CD4-positive, CD25-positive, alpha-beta regulatory T cell (primary cell): ENCODE measurements at regions not wholly inside any gene's neighbourhood (a gene's known extent, or its start where the extent isn't known, plus 50 kb on each side); places are given as distances from the start of the nearest gene placed in this dataset.

Source experiments
- ATAC-seq, 2 donors: fragments of 150-1000 bp; cut with Tn5 transposase; one replicate each; pipeline ENCODE4 v1.10.0; 2021; ENCODE audit warnings: low read depth in 2 of 2, moderate number of reproducible peaks in 2 of 2, moderate library complexity in 1 of 2
- DNase-seq, 3 donors: peaks; one replicate each; pipeline versions ENCODE4 v3.0.0 to v3.0.0-alpha.2; 2012 to 2022; ENCODE audit warnings: mixed read lengths in 1 of 3
- H3K27ac ChIP-seq: one replicate; pipeline ENCODE4 v1.7.0; 2013; ENCODE audit warnings: mild to moderate bottlenecking, low read length; ENCODE audit not compliant: insufficient read depth, poor library complexity, severe bottlenecking
- H3K27me3 ChIP-seq: one replicate; pipeline ENCODE4 v1.7.0; 2013; ENCODE audit warnings: low read length; ENCODE audit not compliant: control insufficient read depth, insufficient read depth
- H3K36me3 ChIP-seq: one replicate; pipeline ENCODE4 v1.7.0; 2013; ENCODE audit warnings: mild to moderate bottlenecking, low read length, moderate library complexity; ENCODE audit not compliant: control insufficient read depth, insufficient read depth
- H3K4me1 ChIP-seq: 2 replicates; pipeline ENCODE4 v1.7.0; 2013; ENCODE audit warnings: mild to moderate bottlenecking, low read length; ENCODE audit not compliant: insufficient read depth, control insufficient read depth, poor library complexity, severe bottlenecking
- H3K4me3 ChIP-seq: one replicate; pipeline ENCODE4 v1.7.0; 2013; ENCODE audit warnings: low read depth, mild to moderate bottlenecking, low read length, moderate library complexity
- H3K9me3 ChIP-seq, 2 experiments: 1 replicate in 1 of 2; 2 replicates in 1 of 2; pipeline ENCODE4 v1.7.0; 2013; ENCODE audit warnings: low read length in 2 of 2, mild to moderate bottlenecking in 1 of 2, moderate library complexity in 1 of 2; ENCODE audit not compliant: control insufficient read depth in 2 of 2
- H3K27ac Mint-ChIP-seq, 3 donors: one replicate each; pipeline ENCODE4 v1.8.0; 2020 to 2022; ENCODE audit warnings: mild to moderate bottlenecking in 3 of 3, mixed read lengths in 3 of 3, moderate library complexity in 2 of 3
- H3K27me3 Mint-ChIP-seq: one replicate; pipeline ENCODE4 v1.8.0; 2022; ENCODE audit warnings: mild to moderate bottlenecking, mixed read lengths
- H3K36me3 Mint-ChIP-seq: one replicate; pipeline ENCODE4 v1.8.0; 2020; ENCODE audit warnings: mixed read lengths
- H3K4me1 Mint-ChIP-seq, 4 donors: one replicate each; pipeline ENCODE4 v1.8.0; 2020 to 2022; ENCODE audit warnings: mixed read lengths in 4 of 4, mild to moderate bottlenecking in 1 of 4
- H3K4me3 Mint-ChIP-seq, 4 donors: one replicate each; pipeline ENCODE4 v1.8.0; 2020 to 2022; ENCODE audit warnings: mild to moderate bottlenecking in 4 of 4, mixed read lengths in 4 of 4, moderate library complexity in 3 of 4
- H3K9me3 Mint-ChIP-seq, 7 donors: one replicate each; pipeline ENCODE4 v1.8.0; 2020 to 2022; ENCODE audit warnings: mixed read lengths in 7 of 7, mild to moderate bottlenecking in 3 of 7, moderate library complexity in 2 of 7

DNA sequence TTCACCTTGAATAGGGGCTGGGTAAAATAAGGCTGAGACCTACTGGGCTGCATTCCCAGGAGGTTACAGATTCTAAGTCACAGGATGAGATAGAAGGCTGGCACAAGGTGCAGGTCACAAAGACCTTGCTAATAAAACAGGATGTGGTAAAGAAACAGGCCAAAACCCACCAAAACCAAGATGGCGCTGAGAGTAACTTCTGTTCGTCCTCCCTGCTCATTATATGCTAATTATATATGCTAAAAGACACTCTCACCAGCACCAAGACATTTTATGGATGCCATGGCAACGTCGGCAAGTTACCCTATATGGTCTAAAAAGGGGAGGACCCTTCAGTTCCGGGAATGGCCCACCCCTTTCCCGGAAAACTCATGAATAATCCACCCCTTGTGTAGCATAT is 711.5 kb upstream of the KLHL29 start:
- Mint-ChIP-seq H3K9me3 (peaks cover 0 to 8% (median 2%) of the 10 kb centered on the region in 7 donors), H3K27ac (no peak overlapping the region), H3K36me3 (no peaks in the 10 kb centered on the region), H3K4me1 (no peaks in the 10 kb centered on the region), H3K4me3 (no peak overlapping the region), H3K27me3 (peaks cover 4% of the 10 kb centered on the region)
- no peak overlapping the region for H3K4me3 ChIP-seq
- DNase-seq = no peak
- H3K9me3 ChIP-seq = no peaks in the 10 kb centered on the region
- ATAC-seq = no peak
- H3K27me3 ChIP-seq = no peaks in the 10 kb centered on the region
- H3K36me3 ChIP-seq = no peaks in the 10 kb centered on the region
- H3K27ac ChIP-seq = no peak overlapping the region
- H3K4me1 ChIP-seq = no peaks in the 10 kb centered on the region

DNA sequence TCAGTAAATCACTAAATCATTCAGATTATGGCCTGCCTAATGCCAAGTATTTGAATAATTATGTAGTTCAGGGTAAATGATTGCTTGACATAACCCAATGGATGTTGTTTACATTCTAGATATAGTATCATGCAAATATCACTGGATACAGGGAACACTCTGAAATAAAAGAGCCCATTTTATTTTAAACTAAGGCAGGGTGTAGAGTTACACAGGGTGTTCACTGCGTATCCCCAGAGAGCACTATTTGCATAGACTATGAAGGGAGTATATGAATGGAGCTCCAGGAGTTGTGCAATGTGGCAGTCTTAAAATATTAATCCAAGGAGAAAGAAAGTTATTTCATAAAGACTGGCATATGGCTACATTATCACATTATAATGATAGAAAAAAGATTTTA is 701.1 kb upstream of the KLHL29 start:
- no peaks in the 10 kb centered on the region for H3K9me3 ChIP-seq
- ATAC-seq (no peak), DNase-seq (no peak)
- H3K4me3 ChIP-seq = no peak overlapping the region
- Mint-ChIP-seq H3K27ac (no peak overlapping the region), H3K4me3 (no peak overlapping the region), H3K9me3 (peaks cover 0 to 10% (median 2%) of the 10 kb centered on the region in 7 donors), H3K36me3 (no peaks in the 10 kb centered on the region), H3K4me1 (no peaks in the 10 kb centered on the region), H3K27me3 (no peaks in the 10 kb centered on the region)
- H3K27me3 ChIP-seq = no peaks in the 10 kb centered on the region
- H3K36me3 ChIP-seq = no peaks in the 10 kb centered on the region
- H3K27ac ChIP-seq = no peak overlapping the region
- H3K4me1 ChIP-seq = no peaks in the 10 kb centered on the region

- no peak for ATAC-seq
- H3K9me3 ChIP-seq = no peaks in the 10 kb centered on the region
- Mint-ChIP-seq H3K4me1 (no peaks in the 10 kb centered on the region), H3K4me3 (peak overlapping the region in 1 of 4 donors; percentile 6), H3K36me3 (no peaks in the 10 kb centered on the region), H3K27ac (no peak overlapping the region), H3K9me3 (peaks cover 0 to 10% (median 2%) of the 10 kb centered on the region in 7 donors), H3K27me3 (no peaks in the 10 kb centered on the region)
- no peaks in the 10 kb centered on the region for H3K36me3 ChIP-seq
- no peak overlapping the region for H3K4me3 ChIP-seq
- DNase-seq = no peak
- H3K4me1 ChIP-seq = no peaks in the 10 kb centered on the region
- H3K27me3 ChIP-seq = no peaks in the 10 kb centered on the region
- H3K27ac ChIP-seq = no peak overlapping the region
These were observed 694.9 kb upstream of the KLHL29 start for GRCh38 chr2:22690096-22690495.

DNA sequence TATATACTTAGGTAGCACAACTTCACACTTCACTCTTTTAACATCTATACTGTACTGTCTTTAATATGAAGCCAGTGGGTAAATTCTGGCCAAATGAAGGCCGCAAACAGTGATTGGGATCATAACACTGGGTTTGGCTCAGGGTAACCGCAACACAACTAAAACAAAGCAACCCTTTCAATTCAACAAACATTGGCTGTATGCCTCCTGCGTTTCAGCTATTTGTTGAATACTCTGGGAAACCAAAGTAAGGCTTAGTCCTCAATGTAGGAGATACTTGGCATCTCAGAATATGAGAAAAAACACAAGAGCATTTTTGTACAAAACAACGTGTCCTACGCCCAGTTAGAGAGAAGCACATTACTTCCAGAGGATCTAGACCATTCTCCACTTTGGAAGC is 693.3 kb upstream of the KLHL29 start:
- DNase-seq (no peak), ATAC-seq (no peak)
- Mint-ChIP-seq H3K9me3 (peaks cover 0 to 10% (median 2%) of the 10 kb centered on the region in 7 donors), H3K4me1 (no peaks in the 10 kb centered on the region), H3K36me3 (no peaks in the 10 kb centered on the region), H3K27me3 (no peaks in the 10 kb centered on the region), H3K4me3 (no peak overlapping the region), H3K27ac (no peak overlapping the region)
- H3K4me3 ChIP-seq = no peak overlapping the region
- no peaks in the 10 kb centered on the region for H3K4me1 ChIP-seq
- no peaks in the 10 kb centered on the region for H3K36me3 ChIP-seq
- H3K9me3 ChIP-seq = peaks cover 0 to 3% of the 10 kb centered on the region in 2 experiments
- no peak overlapping the region for H3K27ac ChIP-seq
- no peaks in the 10 kb centered on the region for H3K27me3 ChIP-seq

DNA sequence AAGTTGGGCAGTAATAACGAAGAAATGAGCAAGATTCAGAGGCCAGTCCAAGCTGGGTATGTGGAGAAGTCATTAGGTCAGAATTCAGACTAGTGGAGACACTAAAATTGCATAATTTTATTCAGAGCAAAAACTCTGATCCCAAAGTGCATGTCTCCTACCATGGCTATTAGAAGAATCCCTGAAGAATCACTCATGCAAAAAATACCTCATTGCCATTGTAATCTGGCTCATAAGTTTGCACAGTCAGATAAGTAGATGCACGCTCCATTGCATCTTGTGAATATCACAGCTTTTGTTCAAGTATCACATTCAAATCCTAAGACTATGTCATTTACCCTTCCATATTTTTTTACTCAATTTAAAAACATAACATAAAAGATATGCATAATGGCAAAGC is 692.2 kb upstream of the KLHL29 start:
- Histone ChIP-seq H3K4me1 (no peaks in the 10 kb centered on the region), H3K9me3 (peaks cover 0 to 3% of the 10 kb centered on the region in 2 experiments), H3K27me3 (no peaks in the 10 kb centered on the region), H3K4me3 (no peak overlapping the region), H3K36me3 (no peaks in the 10 kb centered on the region), H3K27ac (no peak overlapping the region)
- Mint-ChIP-seq H3K27me3 (no peaks in the 10 kb centered on the region), H3K27ac (no peak overlapping the region), H3K4me1 (no peaks in the 10 kb centered on the region), H3K4me3 (no peak overlapping the region), H3K9me3 (peaks cover 0 to 6% (median 0%) of the 10 kb centered on the region in 7 donors), H3K36me3 (no peaks in the 10 kb centered on the region)
- no peak for DNase-seq
- no peak for ATAC-seq

GRCh38 chr2:22694300-22694699 is 690.7 kb upstream of the KLHL29 start:
- DNase-seq = no peak
- Mint-ChIP-seq H3K27me3 (no peaks in the 10 kb centered on the region), H3K36me3 (no peaks in the 10 kb centered on the region), H3K27ac (no peak overlapping the region), H3K4me1 (no peaks in the 10 kb centered on the region), H3K4me3 (no peak overlapping the region), H3K9me3 (peaks cover 0 to 2% (median 0%) of the 10 kb centered on the region in 7 donors)
- no peak overlapping the region for H3K4me3 ChIP-seq
- ATAC-seq = no peak
- no peaks in the 10 kb centered on the region for H3K4me1 ChIP-seq
- H3K9me3 ChIP-seq = peaks cover 0 to 3% of the 10 kb centered on the region in 2 experiments
- no peaks in the 10 kb centered on the region for H3K36me3 ChIP-seq
- no peak overlapping the region for H3K27ac ChIP-seq
- no peaks in the 10 kb centered on the region for H3K27me3 ChIP-seq

DNA sequence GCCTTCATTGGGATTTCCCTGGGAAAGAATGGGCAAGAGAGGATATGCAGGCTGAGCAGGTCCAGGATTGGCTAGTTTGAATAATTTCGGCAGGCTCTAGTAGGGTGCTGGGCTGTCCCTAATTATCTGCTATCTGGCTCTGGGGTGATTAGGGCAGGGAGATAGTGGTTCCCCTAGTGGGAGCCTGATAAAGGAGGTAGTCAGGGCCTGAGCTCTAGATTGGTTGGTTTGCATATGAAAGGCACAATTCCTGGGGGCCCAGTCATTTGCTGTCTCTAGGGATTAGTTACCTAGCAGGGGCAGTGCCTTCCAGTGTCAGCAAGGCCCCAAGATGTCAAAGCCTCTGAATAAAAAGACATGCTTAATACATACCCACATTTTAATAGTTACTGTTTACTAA is 690.1 kb upstream of the KLHL29 start:
- Histone ChIP-seq H3K4me1 (no peaks in the 10 kb centered on the region), H3K27ac (no peak overlapping the region), H3K36me3 (no peaks in the 10 kb centered on the region), H3K4me3 (no peak overlapping the region), H3K9me3 (peaks cover 0 to 3% of the 10 kb centered on the region in 2 experiments), H3K27me3 (no peaks in the 10 kb centered on the region)
- no peak for DNase-seq
- H3K9me3 Mint-ChIP-seq = peaks cover 0 to 2% (median 0%) of the 10 kb centered on the region in 7 donors
- H3K4me1 Mint-ChIP-seq = no peaks in the 10 kb centered on the region
- no peaks in the 10 kb centered on the region for H3K36me3 Mint-ChIP-seq
- no peak overlapping the region for H3K4me3 Mint-ChIP-seq
- no peak overlapping the region for H3K27ac Mint-ChIP-seq
- no peaks in the 10 kb centered on the region for H3K27me3 Mint-ChIP-seq
- no peak for ATAC-seq

DNA sequence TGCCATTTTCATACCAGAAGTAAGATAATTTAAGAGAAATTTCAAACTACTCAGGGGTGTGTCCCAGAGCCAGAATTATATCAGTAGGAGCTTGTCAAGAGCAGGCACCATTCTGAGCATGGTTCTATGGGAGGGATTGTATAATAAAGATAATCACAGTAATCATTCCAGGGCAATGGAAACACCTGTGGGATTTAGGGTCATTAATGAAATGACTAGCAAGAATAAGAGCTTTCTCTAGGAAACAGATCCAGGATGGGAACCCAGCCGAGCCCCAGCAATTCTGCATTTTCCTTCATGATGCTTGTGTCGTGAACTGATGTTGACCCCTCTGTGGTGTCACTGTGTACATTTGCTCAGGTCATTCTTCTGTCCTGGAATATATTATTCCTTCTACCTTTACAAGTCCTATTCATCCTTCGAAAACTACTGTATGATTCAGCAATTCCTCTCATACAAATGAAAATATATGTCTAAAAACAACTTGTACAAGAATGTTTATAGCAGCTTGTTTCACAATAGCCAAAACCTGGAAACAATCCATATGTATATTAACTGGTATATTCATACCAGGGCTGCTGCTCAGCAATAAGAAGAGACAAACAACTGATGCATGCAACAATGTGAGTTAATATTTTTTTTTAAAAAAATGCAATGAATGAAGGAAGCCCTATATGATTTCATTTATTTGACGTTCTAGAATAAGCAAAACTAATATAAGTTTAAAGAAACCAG is 687.8 kb upstream of the KLHL29 start:
- no peak overlapping the region for H3K4me3 Mint-ChIP-seq
- H3K36me3 Mint-ChIP-seq = no peaks in the 10 kb centered on the region

More for the DNA sequence above, 687.8 kb upstream of the KLHL29 start:
- no peaks in the 10 kb centered on the region for H3K4me1 Mint-ChIP-seq
- Histone ChIP-seq H3K36me3 (no peaks in the 10 kb centered on the region), H3K27me3 (no peaks in the 10 kb centered on the region), H3K4me3 (no peak overlapping the region), H3K27ac (no peak overlapping the region), H3K9me3 (peaks cover 0 to 3% of the 10 kb centered on the region in 2 experiments), H3K4me1 (no peaks in the 10 kb centered on the region)
- H3K9me3 Mint-ChIP-seq = peaks cover 0 to 1% (median 0%) of the 10 kb centered on the region in 7 donors
- H3K27ac Mint-ChIP-seq = no peak overlapping the region
- no peak for DNase-seq
- no peak for ATAC-seq
- no peaks in the 10 kb centered on the region for H3K27me3 Mint-ChIP-seq
